Medulla oblongata (tissue), 1 donor: ENCODE measurements at regions not wholly inside any gene's neighbourhood (a gene's known extent, or its start where the extent isn't known, plus 50 kb on each side); places are given as distances from the start of the nearest gene placed in this dataset.
"Not testable (repeated sequence)": the region's sequence is repeated elsewhere in the genome, so short reads cannot be mapped to it uniquely, and the experiment has no call there.

Source experiments
- DNase-seq: peaks from one replicate; pipeline ENCODE4 v3.0.0-alpha.2; 2015; ENCODE audit errors: extremely low spot score

DNA sequence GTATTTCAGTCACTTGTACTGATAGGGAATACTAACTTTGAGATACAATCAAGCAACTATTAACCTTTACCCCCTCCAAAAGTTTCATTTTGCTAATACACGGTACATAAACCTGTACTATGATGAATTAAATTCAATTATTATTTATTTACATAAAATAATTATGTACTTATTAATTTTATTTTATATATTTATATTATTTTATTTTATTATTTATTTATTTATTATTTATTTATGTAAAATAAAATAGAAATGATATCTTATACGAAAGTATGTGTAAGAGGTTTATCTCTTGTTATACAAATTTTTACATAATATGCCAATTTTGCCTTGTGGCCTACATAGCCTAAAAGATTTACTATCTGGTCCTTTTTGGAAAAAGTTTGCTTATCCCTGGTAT, 564.3 kb downstream of the SLITRK5 start:
- DNase-seq: no peak

DNA sequence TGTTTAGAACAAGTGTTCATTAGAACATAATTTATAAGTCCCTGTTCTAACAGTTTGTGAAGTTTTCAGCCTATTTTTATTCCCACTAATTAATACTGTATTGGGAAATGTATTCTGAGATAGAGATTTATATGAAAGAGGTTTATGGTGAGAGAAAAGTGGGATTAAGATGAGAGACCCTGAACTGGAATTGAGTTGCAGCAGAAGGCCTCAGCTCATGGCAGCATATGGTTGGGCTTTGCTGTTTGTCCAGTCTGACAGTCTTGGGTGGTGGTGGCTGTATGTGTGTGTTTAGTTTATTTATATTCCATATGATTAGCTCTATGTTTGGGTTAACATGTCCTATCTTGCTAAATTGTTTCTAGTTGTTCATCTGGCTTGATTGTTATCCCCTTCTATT, 575.1 kb downstream of the SLITRK5 start:
- no peak for DNase-seq

DNA sequence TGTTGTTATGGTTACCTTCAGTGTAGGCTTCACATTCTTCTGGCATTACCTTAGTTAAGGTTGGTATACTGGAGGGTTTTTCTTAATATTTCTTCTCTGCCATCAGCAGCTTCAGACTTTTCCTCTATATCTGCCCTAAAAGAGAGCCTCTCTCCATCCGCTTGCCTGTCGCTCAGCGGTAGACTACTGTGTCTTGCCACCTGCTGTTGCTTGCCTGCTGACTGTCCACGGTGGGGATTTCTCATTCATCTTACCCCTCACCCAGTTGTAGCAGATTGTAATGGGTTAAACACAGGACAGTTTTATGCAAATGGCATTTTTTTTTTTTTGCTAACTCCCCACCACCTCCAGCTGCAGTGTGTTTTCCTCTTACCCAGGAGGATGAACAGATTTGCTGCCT, 577.2 kb downstream of the SLITRK5 start:
- no peak for DNase-seq

DNA sequence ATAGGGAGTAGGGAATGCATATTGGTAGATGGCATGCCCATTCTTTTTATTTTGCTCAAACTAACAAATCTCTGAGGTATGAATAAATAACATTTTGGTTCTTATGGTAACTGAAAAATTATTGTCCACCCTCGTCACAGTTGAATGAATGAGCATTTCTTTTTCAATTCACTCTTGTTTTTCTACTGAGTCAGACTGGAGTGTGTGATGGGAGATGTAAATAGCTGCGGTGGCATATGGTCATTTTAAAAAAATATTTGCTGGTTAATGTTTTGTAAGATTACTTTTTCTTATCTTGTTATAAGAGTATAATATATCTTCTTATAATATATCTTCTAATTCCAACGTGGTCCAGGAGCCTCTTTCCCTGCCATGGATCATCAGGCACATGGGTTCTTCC, 586.5 kb downstream of the SLITRK5 start:
- DNase-seq: no peak

DNA sequence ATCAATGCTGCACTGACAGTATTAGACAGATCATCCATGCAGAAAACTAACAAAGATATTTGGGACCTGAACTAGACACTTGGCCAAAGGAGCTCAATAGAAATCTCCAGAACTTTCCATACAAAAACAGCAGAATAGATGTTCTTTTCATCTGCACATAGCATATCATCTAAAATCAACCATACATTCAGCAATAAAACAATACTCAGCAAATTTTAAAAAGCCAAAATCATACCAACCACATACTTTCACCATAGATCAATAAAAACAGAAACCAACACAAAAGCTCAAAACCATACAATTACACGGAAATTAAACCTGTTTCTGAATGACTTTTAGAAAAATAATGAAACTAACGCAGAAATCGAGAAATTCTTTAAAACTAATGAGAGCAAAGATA, 592.6 kb downstream of the SLITRK5 start:
- DNase-seq: no peak

DNA sequence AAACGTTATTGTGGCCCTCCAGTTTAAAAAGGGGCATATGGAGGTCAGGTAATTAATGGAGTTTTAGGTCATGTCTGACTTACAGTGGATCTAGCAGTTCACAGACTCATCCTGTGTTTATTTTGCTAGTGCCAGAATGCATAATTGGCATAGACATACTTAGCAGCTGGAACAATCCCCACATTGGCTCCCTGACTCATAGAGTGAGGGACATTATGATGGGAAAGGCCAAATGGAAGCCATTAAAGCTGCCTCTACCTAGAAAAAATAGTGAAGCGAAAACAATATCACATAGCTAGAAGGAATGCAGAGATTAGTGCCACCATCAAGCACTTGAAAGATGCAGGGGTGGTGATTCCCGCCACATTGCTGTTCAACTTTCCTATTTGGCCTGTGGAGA, 610.7 kb downstream of the SLITRK5 start:
- no peak for DNase-seq

DNA sequence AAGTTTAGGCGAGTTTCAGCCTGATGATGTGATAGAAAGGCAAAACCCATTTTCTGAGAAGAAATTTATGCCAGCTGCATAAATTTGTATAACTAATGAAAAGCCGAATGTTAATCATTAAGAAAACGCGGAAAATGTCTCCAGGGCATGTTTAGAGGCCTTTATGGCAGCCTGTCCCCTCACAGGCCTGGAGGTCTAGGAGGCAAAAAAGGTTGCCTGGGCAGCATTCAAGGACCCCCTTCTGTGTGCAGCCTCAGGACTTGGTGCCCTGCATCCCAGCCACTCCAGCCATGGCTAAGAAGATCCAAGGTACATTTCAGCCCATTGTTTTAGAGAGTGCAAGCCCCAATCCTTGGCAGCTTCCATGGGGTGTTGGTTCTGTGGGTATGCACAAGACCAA, 614.2 kb downstream of the SLITRK5 start:
- no peak for DNase-seq

DNA sequence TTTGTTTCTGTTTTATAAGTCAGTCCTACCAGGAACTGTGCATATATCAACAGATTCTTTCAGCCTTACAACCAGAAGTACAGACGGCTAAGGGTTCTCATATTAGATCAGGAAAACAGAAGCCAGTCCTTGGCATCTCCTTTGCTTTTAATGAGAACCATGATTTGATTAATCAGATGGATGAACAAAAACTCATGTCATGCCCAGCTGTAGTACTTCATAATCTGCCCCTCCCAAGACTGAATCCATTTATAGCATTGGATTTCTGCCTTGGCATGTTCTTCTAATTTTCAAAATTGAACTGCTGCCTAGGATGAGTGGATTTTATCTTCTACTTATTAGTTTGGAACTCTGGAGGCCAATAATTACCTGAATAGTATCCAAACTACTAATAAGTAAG, 617.2 kb downstream of the SLITRK5 start:
- no peak for DNase-seq

DNA sequence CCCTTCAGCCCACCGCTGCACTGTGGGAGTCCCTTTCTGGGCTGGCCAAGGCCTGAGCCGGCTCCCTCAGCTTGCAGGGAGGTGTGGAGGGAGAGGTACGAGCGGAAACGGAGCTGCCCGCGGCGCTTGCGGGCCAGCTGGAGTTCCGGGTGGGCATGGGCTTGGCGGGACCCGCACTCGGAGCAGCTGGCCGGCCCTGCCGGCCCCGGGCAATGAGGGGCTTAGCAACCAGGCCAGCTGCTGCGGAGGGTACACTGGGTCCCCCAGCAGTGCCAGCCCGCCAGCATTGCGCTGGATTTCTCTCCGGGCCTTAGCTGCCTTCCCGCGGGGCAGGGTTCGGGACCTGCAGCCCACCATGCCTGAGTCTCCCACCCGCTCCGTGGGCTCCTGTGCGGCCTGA, 620.6 kb downstream of the SLITRK5 start:
- not testable (repeated sequence) for DNase-seq

DNA sequence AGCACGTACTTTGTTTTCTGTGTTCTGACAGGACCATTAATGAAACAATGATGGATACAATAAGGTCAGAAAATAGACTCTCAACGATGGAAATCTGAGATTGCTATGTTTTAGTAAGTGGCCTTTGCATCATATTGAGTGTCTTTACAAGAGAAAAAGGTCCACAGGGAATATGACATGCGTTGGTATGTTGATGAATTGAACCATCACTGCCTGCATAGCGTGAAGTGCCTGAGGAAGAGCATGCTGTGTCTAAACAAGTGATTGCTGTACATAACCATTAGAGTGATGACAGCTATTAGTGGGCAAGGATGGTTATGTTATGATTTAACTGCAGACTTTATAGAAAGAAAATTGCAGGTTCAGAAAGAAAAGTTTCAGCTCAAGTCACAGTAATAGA, 623.2 kb downstream of the SLITRK5 start:
- DNase-seq: no peak

DNA sequence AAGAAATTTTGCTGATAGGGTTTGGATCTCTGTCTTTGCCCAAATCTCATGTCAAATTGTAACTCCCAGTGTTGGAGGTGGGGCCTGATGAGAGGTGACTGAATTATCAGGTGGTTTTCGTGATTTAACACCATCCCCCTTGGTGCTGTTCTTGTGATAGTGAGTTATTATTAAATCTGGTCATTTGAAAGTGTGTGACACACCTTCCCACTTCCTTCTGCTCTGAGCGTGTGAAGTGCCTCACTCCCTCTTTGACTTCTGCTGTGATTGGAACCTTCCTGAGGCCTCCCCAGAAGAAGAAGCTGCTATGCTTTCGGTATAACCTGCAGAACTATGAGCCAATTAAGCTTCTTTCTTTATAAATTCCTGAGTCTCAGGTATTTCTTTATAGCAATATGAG, 632.0 kb downstream of the SLITRK5 start:
- no peak for DNase-seq

DNA sequence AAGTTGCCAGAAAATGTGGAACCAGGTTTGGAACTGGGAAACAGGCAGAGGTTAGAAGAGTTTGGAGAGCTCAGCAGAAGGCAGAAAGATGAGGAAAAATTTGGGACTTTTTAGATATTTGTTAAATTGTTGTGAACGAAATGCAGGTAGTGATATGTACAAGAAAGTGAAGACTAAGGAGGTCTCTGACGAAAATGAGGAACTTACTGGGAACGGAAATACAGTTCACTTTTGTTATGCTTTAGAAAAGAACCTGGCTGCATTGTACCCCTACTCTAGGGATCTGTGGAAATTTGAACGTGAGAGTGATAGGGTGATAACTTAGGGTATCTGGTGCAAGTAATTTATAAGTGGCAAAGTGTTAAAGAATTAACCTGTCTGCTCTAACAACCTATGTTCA, 632.4 kb downstream of the SLITRK5 start:
- DNase-seq: no peak

DNA sequence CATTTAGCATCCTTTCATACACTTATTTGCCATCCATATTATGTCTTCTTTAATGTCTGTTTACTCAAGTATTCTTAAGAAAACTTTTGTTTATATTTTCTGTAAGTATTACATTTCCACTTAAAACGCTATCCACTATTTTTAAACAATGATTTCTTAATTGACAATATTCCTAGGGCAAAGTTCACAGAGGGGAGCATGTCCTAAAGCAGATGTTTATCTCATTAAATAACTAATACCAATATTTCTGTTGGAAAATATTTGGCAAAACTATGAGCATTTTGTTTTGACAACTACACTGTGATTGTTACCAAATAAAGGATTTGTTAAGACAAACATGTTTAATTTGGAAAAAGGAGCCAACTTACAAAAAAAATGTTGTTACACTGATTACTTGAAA, 643.3 kb downstream of the SLITRK5 start:
- no peak for DNase-seq

DNA sequence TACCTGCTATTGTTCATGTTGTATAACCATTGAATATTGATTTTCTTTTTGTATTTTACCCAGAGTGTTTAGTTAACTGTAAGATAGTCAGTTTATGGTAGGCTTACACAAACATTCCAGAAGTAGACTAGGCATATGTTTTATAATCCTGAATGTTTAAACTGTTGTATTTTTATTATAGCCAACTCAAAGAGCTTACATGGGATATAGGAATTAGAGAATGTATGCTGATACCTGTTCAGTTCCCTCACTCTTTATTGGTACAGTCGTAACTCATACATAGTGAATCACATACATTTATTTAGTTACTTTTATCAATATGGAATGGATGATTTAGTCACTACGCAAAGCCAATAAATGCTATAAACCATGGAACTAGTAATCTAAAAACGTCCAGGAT, 657.9 kb downstream of the SLITRK5 start:
- DNase-seq: no peak

DNA sequence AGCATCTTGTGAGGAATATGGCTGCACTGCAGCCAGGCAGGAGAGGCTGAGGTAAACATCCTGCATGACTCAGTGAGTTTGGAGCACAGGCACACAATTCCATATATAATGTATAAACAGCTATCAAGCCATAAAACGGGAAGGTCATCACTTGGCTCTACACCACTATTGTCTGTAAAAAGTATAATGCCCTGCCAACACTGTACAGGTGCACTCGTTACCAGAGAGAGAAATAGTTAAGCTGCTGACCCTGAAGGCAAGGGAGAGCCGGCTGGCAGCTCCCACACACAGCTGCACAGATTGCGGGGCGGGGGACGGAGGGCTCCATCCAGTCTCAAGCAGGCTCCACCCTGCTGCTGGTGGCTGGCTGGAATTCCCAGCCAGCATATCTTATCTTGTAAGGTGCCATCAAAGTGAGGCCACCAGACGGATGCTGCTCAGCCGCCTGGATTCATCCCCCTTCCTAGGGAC, 668.1 kb downstream of the SLITRK5 start:
- no peak for DNase-seq

DNA sequence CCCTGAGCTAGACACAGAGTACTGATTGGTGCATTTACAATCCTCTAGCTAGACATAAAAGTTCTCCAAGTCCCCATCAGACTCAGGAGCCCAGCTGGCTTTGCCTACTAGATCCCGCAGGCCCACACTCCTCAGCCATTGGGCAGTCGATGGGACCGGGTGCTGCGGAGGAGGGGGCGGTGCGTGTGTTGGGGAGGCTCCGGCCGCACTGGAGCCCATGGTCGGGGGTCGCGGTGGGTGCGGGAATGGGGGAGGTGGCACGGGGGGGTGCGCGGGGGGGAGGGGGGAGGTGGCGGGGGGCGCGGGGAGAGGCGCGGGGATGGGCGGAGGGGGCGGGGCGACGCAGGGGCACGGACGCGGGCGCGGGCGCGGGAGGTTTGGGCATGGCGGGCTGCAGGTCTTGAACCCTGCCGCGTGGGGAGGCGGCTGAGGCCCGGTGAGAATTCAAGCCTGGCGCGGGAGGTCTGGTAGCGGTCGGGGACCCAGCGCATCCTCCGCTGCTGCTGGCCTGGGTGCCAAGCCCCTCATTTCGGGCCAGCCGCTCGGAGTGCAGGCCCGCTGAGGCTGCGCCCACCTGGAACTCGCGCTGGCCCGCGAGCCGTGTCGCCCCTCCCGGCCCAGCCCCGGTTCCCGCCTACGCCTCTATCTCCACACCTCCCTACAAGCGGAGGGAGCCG, 674.1 kb downstream of the SLITRK5 start:
- DNase-seq: no peak

DNA sequence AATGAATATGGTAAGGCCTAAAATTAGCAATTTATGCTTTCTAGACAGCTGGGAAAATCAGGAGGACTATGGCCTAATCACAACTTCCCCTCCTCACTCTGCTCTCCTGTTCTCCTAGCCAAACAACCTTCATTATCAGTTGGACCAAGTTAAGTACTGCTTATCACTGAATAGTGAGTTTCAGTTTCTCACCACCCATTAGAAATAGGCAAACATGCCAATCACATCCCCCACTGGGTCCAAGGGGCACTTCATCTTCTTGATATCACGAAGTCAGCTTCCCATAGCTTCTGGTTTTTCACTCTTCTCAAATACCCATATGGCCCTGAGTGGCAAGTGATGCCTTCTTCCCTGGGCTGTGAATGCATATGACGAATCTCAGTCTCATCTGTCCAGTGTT, 689.6 kb downstream of the SLITRK5 start:
- no peak for DNase-seq

DNA sequence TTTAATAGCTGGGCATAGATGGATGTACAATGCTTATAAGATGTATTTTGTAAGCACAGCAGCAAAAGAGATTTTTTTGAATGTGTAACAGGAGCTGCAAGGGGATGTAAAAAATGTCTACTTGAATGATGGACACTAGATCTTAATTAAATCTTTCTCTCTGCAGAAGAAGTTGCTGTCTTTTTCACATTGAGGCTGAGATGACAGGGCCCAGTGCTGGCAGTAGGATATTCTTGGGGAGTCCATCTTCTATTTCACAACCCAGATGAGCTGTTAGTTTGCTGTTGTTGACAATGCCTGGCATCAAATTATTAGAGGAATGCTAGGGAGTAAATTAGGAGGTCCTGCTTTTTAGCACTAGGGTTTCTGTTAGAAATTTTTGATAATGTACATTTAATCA, 698.7 kb downstream of the SLITRK5 start:
- DNase-seq: no peak

DNA sequence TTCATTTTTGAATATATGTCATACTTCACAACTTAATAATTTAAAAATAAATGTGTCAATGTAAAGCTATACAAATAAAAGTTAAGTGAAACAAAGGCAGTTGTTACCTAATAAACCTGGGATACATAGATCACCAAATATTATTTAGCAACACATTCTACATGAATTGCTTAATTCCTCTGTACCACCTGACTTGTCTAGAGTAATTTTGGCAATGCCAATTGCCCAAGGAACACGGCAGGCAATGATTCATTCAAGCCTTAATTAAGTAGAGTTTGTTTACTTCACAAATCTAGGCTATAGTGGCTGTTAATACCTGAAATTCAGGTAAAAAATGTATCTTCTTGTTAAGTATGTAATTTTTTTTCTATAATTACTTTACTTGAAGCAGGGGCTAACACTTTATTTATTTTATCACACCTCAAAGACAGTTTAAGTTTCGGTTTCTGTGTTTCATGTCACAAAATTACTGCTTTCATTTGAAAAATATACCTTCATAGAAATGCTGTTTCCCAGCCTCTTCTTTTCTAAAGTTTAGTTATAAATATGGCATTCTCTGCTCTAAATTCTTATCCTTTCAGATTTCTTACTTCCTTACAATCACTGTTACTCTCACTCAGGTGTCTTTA, 705.7 kb downstream of the SLITRK5 start:
- no peak for DNase-seq

DNA sequence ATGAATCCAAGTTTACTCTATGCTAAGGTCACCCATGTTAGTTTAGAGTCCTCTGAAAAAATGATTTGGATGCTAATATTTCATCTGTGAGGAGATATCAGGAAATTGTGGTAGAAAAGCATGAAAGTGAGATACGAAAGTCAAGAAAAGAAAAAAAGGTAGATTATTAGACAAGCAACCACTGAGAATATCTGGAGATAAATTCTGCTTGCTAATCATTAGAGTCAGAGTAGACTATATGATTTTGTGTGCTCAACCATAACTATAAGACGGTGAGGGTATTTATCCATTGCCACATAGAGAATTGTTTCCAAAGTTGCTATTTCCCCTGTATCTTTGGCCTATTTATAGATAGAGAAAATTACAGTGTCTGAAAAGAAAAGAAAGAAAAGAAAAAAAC, 706.7 kb downstream of the SLITRK5 start:
- no peak for DNase-seq

DNA sequence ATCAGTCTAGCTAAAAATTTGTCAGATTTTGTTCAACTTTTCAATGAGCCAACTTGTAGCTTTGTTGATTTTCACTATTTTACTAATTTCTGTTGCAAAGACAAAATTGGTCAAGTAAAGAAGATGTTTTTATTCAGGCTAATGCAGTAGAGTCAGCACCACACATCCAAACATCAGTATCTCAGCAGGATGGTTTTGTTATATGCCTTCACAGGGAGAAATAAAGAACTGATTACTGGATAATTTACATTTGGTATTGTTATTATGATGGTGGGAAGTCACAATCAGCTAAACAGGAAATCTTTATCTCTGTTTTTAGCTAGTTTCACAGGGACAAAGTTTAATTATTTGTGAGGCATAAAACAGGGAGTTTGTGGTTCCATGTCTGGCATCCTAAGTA, 713.4 kb downstream of the SLITRK5 start:
- no peak for DNase-seq

DNA sequence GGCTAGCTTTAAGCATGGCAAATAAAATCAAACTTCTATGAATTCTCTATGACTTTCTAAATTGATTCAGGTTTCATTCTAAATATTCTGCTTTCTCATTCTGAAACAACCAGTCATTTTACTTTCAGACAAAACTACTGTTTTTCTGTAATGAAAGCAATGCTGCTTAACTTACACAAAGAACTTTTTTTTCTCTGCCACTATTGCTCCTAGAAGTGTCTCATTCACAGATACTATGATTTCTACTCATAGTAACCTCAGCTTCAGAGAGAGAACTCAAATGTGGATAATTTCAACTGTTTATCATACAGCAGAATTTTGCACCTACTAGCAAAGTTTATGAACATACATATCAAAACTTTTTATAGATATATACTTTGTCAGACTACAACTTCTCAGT, 724.6 kb downstream of the SLITRK5 start:
- no peak for DNase-seq

DNA sequence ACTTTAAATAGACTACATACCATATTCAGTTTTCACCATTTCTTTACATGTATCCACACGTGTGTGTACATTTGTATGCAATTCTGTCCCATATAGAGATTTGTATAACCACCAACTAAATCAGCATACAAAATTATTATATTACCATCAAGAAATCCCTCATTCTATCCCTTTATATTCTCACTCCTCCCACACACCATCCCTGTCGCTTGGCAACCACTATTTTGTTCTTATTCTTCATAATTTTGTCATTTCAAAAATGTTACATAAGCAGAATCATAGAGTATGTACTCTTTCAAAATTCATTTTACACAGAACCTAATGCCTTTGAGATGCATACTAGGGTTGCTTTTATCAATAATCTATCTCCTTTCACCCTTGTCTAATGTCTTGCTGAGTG, 740.5 kb downstream of the SLITRK5 start:
- DNase-seq: no peak

DNA sequence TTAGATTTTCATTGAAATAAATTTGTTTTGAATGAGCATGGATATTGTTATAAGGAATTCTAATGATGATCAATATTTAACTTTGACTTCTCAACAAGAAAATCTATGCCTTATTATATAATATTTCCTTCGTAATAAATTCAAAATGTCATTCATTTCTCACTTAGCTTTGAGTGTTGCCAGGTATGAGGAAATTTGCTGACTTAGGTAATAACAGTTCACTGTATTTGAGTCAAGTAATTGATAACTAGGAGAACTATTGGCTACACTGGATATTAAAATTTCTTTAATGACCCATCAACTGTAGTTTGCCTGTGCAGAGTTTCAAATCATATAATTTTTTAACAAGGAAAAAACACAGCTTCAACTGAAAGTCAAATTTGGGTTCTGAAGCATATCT, 746.6 kb downstream of the SLITRK5 start:
- DNase-seq: no peak
